ENCODE measurements at regions not wholly inside any gene's neighbourhood (a gene's known extent, or its start where the extent isn't known, plus 50 kb on each side); places are given as distances from the start of the nearest gene placed in this dataset.

GRCh38 chr5:173451031-173451430 is 122.8 kb upstream of the STC2 start:
- TF ChIP-seq CTCF (IDR thresholded peaks at IDR 0.05) (peak in 1 of 6 experiments; percentile 16), POLR2A (IDR thresholded peaks at IDR 0.05) (no peak), POLR2AphosphoS5 (IDR thresholded peaks at IDR 0.05) (no peak)
